RWPE1 (cell line): ENCODE measurements at regions not wholly inside any gene's neighbourhood (a gene's known extent, or its start where the extent isn't known, plus 50 kb on each side); places are given as distances from the start of the nearest gene placed in this dataset.

Experiments
- CTCF ChIA-PET: fragments of 350-600 bp; sonication (Branson Sonifier 250); formaldehyde crosslinking; extraction: SDS; loops from one replicate; lab custom pipeline; 2021; lab: Yijun Ruan, JAX
- POLR2A ChIA-PET: fragments of 400-600 bp; formaldehyde crosslinking; extraction: SDS; loops from one replicate; lab custom pipeline; 2020; ENCODE audit warnings: antibody characterized with exemption; ENCODE audit not compliant: low non-redundant PET; lab: Yijun Ruan, JAX
- DNase-seq: peaks from one replicate; pipeline ENCODE4 v3.0.0; 2012; ENCODE audit warnings: low spot score
- H3K27ac ChIP-seq: fragments of 450-650 bp; 2 replicates; pipeline ENCODE4 v1.5.1; 2017
- CTCF ChIP-seq: fragments of 450-650 bp; conservative IDR thresholded peaks from 2 replicates; pipeline ENCODE4 v1.5.1; 2017; ENCODE audit warnings: low read depth, mild to moderate bottlenecking

GRCh38 chr13:84272877-84273562, 390.7 kb upstream of the SLITRK1 start:
- DNase-seq, result no peak
- TF ChIP-seq CTCF, result no peak
- ChIA-PET POLR2A (no interaction called here), CTCF (no interaction called here)
- no peak overlapping the region for H3K27ac ChIP-seq

GRCh38 chr13:84265257-84265764, 383.0 kb upstream of the SLITRK1 start:
- POLR2A ChIA-PET, result no interaction called here
- TF ChIP-seq CTCF, result no peak
- DNase-seq, result no peak
- no peak overlapping the region for H3K27ac ChIP-seq
- CTCF ChIA-PET, result no interaction called here

- CTCF ChIA-PET, result no interaction called here
- no peak for DNase-seq
- POLR2A ChIA-PET, result no interaction called here
- TF ChIP-seq CTCF, result no peak
- no peak overlapping the region for H3K27ac ChIP-seq
These were observed 381.2 kb upstream of the SLITRK1 start for GRCh38 chr13:84263354-84264069.

- no peak for TF ChIP-seq CTCF
- no peak for DNase-seq
- ChIA-PET CTCF (interaction anchor here (0.6 kb wide), 1 partner anchor 105 kb away, joined by 3 read pairs; no protein-coding TSS in a partner anchor), POLR2A (no interaction called here)
- H3K27ac ChIP-seq, result no peak overlapping the region
These were observed 373.0 kb upstream of the SLITRK1 start for GRCh38 chr13:84255226-84255797.

GRCh38 chr13:84249463-84249862, 367.2 kb upstream of the SLITRK1 start:
- CTCF ChIA-PET, result interaction anchor here (0.6 kb wide), 1 partner anchor 20 kb away, joined by 3 read pairs; no protein-coding TSS in a partner anchor
- no peak overlapping the region for H3K27ac ChIP-seq
- TF ChIP-seq CTCF, result no peak
- DNase-seq, result no peak
- POLR2A ChIA-PET, result no interaction called here

- DNase-seq, result no peak
- ChIA-PET POLR2A (no interaction called here), CTCF (no interaction called here)
- H3K27ac ChIP-seq, result no peak overlapping the region
- no peak for TF ChIP-seq CTCF
These were observed 361.1 kb upstream of the SLITRK1 start for GRCh38 chr13:84243340-84243739.
